ENCODE measurements at regions not wholly inside any gene's neighbourhood (a gene's known extent, or its start where the extent isn't known, plus 50 kb on each side); places are given as distances from the start of the nearest gene placed in this dataset.

DNA sequence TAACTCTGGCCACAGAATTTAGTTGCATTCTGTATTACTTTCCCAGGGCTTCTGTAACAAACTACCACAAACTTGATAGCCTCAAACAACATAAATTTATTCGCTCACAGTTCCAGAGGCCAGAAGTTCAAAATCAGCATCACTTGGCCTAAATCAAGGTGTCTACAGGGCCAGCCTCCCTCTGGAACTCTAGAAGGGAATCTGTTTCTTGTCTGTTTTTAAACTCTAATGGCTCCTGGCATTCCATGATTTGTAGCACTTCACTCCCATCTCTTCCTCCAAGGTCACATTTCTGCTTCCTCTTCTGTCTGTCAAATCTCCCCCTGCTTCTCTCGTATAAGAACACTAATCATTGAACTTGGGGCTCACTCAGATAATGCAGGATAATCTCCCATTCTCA, 151.9 kb upstream of the ARPP21 start:
- TF ChIP-seq, protein P1, sequence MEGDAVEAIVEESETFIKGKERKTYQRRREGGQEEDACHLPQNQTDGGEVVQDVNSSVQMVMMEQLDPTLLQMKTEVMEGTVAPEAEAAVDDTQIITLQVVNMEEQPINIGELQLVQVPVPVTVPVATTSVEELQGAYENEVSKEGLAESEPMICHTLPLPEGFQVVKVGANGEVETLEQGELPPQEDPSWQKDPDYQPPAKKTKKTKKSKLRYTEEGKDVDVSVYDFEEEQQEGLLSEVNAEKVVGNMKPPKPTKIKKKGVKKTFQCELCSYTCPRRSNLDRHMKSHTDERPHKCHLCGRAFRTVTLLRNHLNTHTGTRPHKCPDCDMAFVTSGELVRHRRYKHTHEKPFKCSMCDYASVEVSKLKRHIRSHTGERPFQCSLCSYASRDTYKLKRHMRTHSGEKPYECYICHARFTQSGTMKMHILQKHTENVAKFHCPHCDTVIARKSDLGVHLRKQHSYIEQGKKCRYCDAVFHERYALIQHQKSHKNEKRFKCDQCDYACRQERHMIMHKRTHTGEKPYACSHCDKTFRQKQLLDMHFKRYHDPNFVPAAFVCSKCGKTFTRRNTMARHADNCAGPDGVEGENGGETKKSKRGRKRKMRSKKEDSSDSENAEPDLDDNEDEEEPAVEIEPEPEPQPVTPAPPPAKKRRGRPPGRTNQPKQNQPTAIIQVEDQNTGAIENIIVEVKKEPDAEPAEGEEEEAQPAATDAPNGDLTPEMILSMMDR (IDR thresholded peaks at IDR 0.05; ENCODE audit: borderline replicate concordance, control extremely low read depth, extremely low read depth, insufficient read depth, missing control alignments) = no peak
- in situ Hi-C loops (cut with MboI; ENCODE audit: low sequenced_read_pairs, unreplicated experiment) = no loop called here
- no peak for DNase-seq (ENCODE audit: low spot score)

DNA sequence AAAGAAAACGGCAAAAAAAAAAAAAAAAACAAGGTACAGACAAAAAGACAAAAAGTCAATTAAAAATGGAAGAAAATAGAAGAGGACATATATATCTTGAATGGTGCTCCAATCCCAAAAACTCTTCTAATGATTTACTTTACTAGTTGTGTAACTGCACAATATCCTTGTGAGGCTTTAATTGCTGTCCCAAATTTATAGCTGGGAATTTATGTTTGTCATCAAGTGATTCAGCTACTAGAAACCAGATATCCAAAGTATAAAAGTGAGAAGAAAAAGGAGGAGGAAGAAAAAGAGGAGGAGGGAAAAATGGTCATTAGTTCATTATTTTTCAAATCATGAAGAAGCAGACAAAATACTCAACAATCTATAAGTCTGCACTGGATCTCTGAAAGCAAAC, 150.8 kb upstream of the ARPP21 start:
- no peak for DNase-seq (ENCODE audit: low spot score)
- TF ChIP-seq, protein P1 (IDR thresholded peaks at IDR 0.05; ENCODE audit: borderline replicate concordance, control extremely low read depth, extremely low read depth, insufficient read depth, missing control alignments) = no peak
- in situ Hi-C loops (cut with MboI; ENCODE audit: low sequenced_read_pairs, unreplicated experiment) = no loop called here

GRCh38 chr3:35492841-35493240, 146.5 kb upstream of the ARPP21 start:
- in situ Hi-C loops (cut with MboI; ENCODE audit: low sequenced_read_pairs, unreplicated experiment) = no loop called here
- TF ChIP-seq, protein P1 (IDR thresholded peaks at IDR 0.05; ENCODE audit: borderline replicate concordance, control extremely low read depth, extremely low read depth, insufficient read depth, missing control alignments) = no peak
- DNase-seq (ENCODE audit: low spot score) = no peak

DNA sequence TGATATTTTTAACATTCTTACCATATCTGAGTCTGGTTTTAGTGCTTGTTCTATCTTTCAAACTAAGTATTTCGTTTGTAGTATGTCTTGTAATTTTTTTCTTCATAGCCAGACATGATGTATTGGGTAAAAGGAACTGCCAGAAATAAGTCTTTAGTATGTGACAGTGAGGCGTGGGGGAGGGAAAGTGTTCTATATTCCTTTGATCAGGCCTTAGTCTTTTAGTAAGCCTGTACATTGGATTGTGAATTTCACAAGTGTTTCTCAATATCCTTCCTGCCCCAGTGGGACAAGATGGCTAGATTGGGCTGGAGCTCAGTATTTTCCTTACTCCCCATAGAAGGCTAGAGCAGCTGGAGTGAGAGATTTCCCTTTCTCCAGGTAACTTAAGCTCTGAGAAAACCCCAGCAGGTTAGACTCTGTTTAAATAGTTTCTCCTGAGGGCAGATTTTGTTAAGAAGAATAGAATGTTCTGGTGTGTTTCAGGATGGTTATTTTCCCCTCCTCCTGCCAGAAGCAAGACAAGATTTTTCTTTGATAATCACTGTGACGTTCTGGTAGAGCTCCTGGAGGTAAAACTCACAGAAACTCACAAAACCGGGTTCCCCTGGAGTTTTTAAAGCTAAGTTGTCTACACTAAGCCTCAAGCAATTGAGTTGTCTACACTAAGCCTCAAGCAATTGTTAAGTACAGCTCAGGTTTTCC, 140.7 kb upstream of the ARPP21 start:
- no peak for DNase-seq (ENCODE audit: low spot score)
- in situ Hi-C loops (cut with MboI; ENCODE audit: low sequenced_read_pairs, unreplicated experiment) = no loop called here
- TF ChIP-seq, protein P1 (IDR thresholded peaks at IDR 0.05; ENCODE audit: borderline replicate concordance, control extremely low read depth, extremely low read depth, insufficient read depth, missing control alignments) = no peak

DNA sequence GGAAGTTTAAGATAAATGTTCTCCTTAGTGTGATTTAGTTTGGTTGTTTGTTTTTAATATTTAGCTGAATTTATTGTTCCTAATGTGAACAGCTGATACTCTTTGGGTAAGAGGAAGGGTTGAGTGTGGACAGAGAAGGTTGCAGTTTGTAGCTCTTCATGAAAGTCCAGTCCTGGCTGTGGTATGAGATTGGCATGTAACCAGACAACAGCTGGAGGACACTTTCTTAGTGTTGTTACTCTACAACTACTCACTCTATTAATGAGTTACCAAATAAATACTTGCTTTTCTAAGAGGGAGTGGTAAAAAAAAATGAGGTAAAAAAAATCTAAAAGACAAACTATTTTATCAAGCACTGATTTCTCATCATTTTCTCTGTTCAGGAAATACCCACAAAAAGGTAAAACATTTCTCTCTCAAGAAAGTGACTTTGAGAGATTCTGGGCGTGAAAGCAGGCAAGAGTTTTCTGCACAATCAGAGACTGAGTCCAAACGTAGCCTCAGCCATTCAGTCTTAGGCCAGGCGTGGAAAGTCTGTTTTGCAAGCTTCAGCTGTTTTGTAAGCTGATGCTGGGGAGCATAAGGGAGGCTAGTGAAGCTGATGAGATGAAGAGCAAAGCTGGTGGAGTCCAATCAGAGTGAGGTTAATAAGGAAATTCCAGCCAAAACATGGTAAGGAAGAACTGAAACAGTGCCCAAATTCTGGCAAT, 138.5 kb upstream of the ARPP21 start:
- in situ Hi-C loops (cut with MboI; ENCODE audit: low sequenced_read_pairs, unreplicated experiment) = no loop called here
- no peak for DNase-seq (ENCODE audit: low spot score)
- TF ChIP-seq, protein P1 (IDR thresholded peaks at IDR 0.05; ENCODE audit: borderline replicate concordance, control extremely low read depth, extremely low read depth, insufficient read depth, missing control alignments) = no peak

- in situ Hi-C loops (cut with MboI; ENCODE audit: low sequenced_read_pairs, unreplicated experiment) = no loop called here
- TF ChIP-seq, protein P1 (IDR thresholded peaks at IDR 0.05; ENCODE audit: borderline replicate concordance, control extremely low read depth, extremely low read depth, insufficient read depth, missing control alignments) = no peak
- no peak for DNase-seq (ENCODE audit: low spot score)
Observed at GRCh38 chr3:35502699-35503098, 136.6 kb upstream of the ARPP21 start.
